ENCODE measurements at regions not wholly inside any gene's neighbourhood (a gene's known extent, or its start where the extent isn't known, plus 50 kb on each side); places are given as distances from the start of the nearest gene placed in this dataset.
A peak's percentile ranks its signal among the peaks of the same experiment; 100 is the strongest.
"Not testable (repeated sequence)": the region's sequence is repeated elsewhere in the genome, so short reads cannot be mapped to it uniquely, and the experiment has no call there.

DNA sequence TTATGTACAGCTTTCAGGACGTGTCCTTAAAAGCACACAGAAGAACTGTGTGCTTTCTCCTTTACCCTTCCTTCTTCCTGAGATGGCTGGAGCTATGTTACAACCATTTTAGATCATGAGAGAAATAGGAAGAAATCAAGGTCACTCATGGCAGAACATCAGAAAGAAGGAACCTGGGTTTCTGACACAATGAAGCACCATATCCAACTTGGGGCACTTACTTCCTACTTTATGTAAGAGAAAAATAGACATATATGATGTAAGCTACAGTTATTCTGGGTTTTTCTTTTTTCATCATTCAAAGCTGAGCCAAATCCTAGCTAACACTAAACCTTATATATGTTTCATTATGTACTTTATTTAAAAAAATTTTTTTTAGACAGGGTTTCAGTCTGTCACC, 79.5 kb downstream of the FAM161A start:
- DNase-seq, result no peak

DNA sequence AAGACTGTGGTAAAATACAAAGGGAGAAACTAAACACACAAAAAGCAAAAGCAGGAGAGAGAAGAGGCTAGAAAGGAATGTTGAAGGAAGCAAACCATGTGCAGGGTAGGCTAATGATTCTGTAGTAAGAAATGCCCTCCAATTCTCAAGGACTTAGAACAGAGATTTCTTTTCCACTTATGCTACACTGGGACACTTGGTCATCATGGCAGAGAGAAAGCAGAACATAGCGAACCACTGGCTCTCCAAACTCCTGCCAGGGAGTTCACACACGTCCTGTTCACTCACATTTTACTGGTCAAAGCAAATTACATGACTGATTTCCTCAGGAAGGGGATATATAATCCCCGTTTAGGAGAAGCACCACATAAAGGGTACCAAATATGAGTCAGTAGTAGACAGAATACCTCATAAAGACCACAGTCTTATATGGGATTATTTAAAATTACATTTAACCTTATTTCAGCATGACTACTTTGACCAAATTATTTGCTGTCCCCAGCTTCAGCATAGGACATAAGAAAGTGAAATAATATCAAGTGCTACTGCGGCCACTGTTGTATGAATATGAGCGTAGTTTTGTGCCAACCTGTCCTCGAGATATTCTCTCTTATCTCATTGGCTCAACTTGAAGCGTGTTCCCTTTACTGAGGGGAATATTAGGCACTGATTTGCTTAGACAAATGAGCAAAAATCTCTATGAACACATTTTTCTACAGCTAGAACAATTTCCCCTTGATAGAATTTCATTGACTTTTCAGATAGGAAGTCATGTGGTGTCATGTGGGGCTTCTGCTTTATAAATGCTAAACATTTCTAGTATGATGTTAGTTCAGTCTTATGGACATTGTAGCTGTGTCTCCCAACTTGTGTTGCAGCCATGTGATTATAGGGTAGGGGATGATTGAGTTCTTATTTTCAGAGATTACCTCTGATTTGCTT, 81.7 kb downstream of the FAM161A start:
- no peak for DNase-seq

DNA sequence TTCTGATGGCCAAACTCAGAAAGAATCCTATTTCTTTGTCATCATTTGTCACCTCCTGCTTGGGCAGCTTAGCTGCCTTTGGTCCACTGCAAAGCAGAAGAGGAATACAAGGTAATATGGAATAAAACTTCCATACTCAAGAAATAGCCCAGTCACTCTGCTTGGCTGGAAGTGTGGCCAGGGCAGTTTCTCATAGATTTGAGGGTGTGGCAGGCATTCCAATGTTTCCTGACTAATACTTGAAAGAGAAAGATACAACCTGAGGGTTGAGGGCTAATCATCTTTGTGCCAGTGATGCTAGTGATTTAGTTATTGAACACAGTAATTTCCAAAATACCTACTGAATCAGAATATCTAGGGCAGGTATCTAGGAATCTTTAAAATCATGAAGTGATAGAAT, 83.1 kb downstream of the FAM161A start:
- DNase-seq, result no peak

DNA sequence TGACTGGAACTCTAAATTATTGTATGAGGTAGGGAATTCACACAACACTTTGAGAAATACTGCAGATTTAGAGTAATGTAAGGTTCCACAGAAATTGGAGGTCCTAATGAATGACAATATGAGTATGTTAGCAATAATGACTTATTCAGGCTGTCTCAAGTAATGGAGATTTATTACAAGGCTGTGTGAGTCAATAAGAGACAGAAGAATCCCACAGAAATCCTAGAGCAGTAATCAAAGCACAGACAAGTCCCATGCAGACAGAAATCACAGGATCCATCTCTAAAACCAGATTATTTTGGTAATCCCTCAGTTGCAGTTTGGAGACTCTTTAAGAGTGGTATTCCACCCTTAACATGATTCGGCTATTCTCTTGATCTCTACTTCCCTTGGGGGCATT, 83.6 kb downstream of the FAM161A start:
- no peak for DNase-seq

DNA sequence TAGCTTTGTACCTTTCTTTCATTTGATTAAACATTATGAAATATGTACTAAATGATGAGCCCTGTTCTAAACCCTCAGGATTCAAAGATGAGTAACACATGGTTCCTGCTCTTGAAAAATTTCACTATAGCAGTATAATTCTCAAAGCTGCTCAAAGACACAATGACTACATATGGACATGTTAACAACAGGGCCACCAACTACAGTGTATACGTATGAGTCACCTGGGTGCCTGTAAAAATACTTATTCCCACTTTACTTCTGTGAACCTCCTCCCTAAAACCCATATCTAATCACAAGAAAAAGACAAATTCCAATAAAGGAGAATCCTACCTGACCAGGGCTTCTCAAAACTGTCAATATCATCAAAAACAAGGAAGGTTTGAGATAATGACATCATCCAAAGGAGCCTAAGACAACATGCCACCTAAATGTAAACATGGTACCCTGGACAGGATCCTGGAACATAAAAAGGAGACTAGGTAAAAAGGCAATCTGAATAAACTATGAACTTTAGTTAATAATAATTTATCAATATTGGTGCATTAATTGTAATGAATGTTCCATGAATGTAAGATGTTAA, 84.7 kb downstream of the FAM161A start:
- DNase-seq, result no peak

DNA sequence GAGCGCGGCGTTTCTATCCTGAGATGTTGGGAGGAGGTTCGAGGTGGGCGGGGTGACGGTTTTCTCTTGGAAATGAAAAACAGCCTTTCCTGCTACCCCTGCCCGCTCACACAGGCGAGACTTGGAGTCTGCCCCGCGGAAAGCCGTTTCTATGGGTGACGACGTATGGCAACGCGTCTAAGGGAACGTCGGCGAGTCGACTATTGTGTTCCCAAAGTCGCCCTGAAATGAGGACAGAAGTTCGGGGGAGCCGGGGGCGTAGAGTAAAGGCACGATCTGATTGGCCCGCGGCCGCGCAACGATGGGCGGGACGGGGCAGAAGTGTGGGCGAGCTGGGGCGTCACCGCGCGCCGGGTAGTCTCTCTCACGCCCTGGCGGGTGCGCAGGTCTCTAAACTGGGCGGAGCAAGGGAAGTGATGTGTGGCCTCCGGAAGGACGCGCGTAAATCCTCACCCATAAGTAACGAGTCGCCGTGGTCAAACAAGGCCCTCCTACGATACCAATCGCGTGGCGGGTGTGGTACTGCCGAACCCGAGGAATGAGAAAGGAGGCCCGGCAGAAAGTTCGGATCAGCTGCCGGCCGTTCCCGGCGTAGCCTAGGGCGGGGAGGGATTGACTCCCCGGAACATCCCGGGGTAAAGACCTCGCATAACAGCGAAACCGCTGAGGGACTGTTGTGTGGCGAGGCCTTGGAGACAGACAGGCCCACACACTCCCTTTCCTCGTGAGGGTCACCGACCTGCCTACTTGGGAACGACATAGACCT, 89.6 kb downstream of the FAM161A start:
- DNase-seq, result peak; percentile 92

DNA sequence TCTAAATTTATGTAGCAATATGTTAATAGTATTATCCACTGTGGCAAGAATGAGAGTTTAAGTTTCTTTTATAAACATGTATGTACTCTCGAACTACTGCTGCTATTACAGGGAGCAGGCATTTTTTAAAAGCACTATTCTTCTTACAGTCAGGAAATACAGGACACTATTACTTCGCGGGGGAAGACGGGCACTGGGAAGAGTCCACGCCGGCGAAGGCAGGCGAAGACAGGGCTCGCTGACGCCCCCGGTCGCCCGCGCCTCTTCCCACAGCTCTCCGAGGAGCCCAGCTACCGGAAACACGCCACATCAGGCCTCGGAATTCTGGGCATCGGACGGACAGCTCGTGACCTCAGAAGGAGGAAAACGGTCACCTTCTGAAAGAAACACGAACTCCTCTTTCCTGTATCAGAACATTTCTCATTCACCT, 90.2 kb downstream of the FAM161A start:
- no peak for DNase-seq

DNA sequence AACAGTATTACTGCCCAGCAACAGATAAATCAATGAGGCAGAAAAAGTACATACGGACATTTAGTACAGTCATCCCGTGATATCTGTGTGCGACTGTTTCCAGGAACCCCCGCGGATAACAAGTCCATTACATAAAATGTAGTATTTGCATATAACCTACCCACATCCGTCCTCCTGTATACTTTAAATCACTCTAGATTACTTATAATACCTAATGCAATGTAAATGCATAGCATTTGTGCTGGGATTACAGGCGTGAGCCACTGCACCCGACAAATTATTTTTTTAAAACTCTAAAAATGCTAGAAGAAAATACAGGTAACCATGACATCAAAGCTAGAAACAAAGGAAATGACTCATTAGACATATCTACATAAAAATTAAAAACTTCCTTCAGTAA, 91.6 kb downstream of the FAM161A start:
- DNase-seq, result no peak

DNA sequence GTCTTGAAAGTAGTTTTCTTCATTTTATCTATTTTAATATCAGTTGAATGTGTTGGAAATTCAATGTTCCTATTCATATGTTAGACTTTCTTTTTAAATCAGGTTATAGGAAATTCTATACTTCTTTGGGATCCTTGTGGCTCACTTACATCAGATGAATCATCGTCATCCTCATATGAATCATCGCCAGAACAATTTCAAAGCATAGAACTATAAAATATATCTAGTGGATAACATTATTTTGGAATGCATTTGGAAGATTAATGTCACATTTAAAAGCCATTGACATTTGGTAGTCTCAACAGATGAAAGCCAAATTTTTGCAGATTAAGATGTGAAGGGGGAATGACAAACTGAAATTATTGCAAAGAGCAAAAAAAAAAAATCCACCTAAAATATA, 94.1 kb downstream of the FAM161A start:
- no peak for DNase-seq

DNA sequence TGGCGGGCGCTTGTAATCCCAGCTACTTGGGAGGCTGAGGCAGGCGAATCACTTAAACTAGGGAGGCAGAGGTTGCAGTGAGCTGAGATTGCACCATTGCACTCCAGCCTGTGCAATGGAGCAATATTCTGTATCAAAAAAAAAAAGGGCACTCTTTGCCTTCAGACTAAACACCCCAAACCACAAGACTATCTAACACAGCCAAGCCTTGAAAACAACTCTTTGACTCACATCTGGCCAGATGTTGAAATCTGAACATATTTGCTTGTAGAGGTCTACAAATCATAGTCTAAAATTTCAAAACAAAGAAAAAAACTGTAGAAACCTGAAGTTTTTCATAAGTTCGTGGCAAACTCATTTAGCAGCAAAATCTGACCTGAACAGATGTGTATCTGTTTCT, 94.9 kb downstream of the FAM161A start:
- DNase-seq, result no peak

DNA sequence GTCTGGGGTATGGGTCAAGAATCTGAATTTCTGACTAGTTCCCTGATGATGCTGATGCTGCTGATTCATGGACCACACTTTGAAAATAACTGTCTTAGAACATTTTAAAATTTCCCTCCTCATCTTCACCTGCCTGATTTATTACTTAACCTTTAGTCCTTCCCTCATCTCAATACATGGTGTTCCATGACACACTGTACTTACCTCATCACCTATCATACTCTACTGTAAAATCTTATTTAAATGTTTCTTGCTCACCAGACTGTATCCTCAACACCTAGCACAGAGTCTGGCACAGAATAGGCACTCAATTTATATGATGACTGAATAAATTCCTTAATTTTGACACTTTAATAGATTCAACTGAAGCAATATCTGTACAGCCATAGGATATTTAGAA, 95.7 kb downstream of the FAM161A start:
- no peak for DNase-seq

DNA sequence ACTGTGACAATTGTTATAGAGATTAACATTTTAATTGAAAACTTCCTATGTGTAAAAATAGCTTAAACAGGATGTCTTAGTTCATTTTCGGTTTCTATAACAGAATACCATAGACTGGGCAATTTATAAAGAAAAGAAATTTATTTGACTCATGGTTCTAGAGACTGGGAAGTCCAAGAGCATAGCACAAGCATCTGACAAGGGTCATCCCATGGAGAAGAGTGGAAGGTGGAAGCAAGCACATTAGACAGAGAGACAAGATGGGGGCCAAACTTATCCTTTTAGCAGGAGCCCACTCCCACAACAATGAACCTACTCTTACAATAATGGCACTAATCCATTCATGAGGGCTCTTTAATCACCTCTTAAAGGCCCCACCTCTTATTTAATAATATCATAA, 100.3 kb downstream of the FAM161A start:
- DNase-seq, result no peak

DNA sequence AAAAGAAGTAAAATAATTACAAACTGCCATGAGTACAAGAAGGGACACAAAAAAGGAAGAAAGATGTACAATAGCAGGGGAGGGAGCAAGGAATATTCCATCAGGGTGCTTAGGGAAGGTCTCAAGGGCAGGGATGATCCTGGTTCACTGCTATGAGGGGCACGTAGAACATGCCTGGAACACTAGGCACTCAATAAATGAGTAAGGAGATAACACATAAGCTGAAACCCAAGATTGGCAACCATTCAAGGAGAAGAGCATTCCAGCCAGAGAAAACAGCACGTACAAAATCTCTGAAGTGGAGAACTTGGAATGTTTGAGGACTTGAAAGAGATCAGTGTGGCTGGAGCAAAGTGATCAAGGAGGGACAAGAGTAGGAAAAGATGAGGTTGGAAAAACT, 103.2 kb downstream of the FAM161A start:
- DNase-seq, result no peak

DNA sequence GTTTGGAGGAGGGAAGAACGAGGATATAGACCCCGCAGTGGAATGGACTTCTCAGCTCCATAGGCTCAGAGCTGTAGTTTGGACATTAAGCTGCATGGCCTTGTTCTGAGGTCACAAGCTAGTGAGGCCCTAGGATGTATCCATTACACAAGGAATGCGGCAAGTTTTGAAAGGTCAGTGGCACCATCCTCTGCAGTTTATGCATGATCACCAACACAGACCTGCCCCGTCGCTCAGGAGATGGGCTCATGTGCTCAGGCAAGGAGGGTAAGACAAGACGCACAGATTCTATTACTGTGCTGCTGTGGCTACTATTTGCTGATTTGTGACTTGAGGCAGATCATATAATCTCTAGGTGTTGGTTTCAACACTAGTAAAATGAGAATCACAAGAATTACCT, 110.9 kb downstream of the FAM161A start:
- DNase-seq, result no peak

DNA sequence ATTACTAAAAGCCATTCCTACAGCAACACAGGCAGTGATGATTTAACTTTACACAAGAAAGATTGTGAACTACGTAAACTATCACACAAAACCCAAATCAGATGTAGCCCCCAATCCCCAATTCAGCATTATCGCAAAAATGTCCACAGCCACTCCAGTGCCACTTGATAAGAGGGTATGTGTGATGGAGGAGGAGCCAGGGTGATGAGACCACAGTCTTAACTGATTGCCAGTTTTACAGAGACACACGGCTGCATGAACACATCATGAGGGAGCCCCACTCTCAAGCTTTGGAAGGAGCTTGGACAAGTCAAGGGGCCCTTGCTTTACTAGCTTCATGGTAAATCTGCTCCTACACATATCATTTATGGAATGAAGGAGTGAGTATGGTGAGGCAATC, 116.0 kb downstream of the FAM161A start:
- DNase-seq, result no peak

DNA sequence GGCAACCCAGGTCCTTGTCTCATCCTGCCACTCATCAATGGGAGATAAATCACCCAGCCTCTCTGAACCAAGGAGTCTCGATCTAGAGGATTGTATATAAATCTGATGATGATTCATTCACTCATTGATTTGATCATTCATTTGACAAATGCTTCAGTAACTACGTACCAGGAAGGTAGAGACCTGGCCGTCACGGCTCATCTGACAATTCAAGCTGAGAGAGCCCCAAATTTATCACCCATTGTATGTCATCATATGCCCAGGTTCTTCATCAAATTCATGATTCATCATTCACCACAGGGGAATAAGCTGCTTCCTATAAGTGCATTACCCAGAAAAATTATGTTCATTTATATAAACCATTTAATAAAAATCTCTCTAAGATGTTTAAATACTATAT, 116.9 kb downstream of the FAM161A start:
- DNase-seq, result no peak

DNA sequence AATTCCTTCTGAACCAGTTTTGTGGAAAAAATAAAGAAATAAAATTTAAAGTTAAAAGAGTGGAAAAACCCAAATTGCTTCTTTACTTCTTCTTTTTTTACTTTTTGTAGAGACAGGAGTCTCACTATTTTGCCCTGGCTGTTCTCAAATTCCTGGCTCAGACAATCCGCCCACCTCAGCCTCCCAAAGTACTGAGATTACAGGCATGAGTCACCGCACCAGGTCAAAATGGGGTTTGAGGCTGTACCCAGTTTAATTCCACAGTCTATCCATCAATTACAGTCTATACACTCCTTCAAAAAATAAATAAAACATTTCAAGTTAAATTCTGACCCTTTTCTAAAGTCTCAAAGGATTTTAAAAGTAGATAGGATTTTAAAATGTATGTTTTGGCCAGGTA, 120.3 kb downstream of the FAM161A start:
- no peak for DNase-seq

DNA sequence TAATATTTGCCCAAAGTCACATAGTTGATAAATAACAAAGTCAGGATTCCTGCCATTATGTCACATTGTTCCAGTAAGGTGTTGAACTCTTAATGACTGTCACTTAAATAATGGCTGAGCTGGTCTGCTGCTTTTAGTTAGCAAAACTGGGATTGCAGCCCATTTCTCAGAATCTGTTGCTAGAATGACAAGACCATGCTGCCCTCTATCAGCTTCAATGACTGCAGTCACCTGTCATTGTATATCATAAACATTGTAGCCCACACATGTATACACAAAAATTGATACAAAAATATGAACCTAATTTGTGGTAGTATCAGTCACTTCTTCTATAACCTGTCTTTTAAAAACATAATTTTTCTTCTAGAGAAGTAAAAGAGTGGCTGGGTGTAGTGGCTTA, 121.1 kb downstream of the FAM161A start:
- DNase-seq, result no peak

DNA sequence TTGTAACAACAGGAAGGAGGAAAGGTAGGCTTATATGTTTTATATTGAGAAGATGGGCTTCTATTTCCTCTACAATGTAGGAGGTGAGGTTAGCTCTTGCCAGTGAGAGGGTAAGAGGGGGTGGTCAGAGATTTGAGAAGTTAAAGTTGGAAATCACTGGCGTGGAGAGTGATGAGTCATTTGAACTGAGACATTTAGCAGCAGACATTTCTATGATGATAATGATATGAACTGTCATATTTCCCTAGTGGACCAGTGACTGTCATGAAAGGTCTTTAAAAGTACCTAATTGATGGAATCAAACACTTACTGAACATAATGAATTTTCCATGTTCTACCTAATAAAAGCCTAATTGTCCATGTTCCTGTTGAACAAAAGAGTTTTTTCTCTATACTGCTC, 126.1 kb downstream of the FAM161A start:
- DNase-seq, result no peak

DNA sequence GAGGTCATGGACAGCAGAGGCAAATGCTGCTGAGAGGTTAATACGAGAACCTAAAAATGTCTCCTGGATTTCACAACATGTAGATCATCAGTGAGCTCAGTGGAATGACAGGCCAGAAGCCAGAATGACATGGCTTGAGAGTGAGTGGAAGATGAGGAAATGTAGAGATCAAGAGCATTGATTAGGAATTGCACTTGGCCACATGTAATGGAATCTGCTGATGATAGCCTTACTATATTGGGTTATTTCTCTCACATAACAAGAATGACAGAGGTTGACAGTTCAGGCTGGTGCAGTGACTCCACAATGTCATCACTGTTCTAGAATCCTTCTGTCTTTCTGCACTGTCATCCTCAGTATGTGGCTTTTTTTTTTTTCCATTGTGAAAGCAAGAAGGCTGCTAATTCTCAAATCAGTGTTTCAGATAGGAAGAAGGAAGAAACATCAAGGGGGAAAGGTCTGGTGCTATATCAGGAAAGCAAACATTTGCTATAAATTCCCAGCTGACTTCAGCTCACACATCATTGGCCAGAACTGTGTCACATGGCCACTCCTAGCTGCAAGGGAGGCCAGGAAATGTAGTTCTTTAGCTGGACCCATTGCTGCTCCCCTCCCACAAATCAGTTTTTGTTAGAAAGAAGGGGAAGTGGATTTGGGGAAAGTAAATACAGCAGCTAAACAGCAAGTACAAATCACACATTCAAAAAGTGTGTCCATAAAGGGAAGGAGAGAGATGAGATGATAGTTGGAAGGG, 127.2 kb downstream of the FAM161A start:
- DNase-seq, result no peak

DNA sequence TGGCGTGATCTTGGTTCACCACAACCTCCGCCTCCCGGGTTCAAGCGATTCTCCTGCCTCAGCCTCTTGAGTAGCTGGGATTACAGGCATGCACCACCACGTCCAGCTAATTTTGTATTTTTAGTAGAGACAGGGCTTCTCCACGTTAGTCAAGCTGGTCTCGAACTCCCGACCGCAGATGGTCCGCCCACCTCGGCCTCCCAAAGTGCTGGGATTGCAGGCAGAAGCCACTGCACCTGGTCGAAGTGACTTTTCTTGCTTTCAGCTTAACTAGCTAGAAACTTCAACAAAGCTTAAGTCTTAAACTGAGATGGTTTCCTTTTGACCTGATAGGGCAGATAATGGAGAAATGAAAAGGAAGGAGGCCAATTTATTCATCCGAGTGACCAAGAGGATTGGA, 130.5 kb downstream of the FAM161A start:
- DNase-seq, result not testable (repeated sequence)

DNA sequence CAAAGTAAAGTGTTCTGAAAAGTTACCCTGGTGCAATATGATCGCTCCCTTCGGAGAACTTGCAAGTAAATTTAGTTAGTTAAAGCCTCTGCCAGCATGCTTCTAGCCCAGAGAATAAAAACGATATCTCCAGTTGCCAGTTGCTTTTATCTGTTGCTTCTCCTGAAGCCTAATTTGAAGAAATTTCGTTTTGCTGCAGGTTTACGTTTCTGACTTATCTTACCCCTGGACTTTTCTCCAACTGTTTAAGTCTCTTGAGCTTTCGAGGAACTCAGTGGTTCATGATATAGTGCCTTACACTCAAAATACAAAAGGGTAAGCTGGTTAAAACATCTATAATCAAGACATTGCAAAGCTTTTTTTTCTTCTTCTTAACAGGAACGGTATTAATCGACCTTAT, 131.1 kb downstream of the FAM161A start:
- DNase-seq, result no peak

DNA sequence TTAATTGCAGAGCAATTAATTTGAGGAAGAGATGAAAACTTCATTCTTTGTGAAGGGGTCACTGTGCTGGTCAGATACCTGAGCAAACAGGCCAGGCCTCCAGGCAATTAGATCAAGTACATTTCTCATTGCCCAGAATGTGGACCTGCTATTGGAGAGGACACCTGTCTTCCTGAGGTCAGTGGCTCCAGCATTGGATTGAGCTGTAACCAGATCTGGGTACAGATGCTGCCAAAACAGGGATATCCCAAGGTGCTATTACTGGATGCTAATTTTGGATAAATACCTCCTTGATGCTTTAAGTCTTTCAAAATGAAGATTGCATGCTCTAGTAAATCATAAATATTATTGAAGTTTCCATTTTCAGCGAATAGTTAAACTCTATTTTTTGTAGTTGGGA, 131.5 kb downstream of the FAM161A start:
- no peak for DNase-seq
